NOMO-1 treated with dmso at 0.1 percent for 144 hours (cell line): ENCODE measurements at regions not wholly inside any gene's neighbourhood (a gene's known extent, or its start where the extent isn't known, plus 50 kb on each side); places are given as distances from the start of the nearest gene placed in this dataset.

ENCODE experiments used
- DNase-seq: peaks from one replicate; lab custom pipeline; 2025; ENCODE audit not compliant: unreplicated experiment; lab: John Stamatoyannopoulos, UW

- DNase-seq = no peak
Measured at GRCh38 chr7:50166997-50167965, 74.2 kb upstream of the ZPBP start.

- no peak for DNase-seq
Measured at GRCh38 chr7:50164559-50165170, 71.6 kb upstream of the ZPBP start.

- no peak for DNase-seq
Measured at GRCh38 chr7:50160206-50160605, 67.2 kb upstream of the ZPBP start.

- no peak for DNase-seq
Measured at GRCh38 chr7:50159154-50159553, 66.1 kb upstream of the ZPBP start.

- no peak for DNase-seq
Measured at GRCh38 chr7:50156706-50157105, 63.7 kb upstream of the ZPBP start.

GRCh38 chr7:50156163-50156562 lies 63.1 kb upstream of the ZPBP start:
- no peak for DNase-seq

GRCh38 chr7:50155755-50156154 lies 62.7 kb upstream of the ZPBP start:
- DNase-seq = no peak

GRCh38 chr7:50153995-50154394 lies 60.9 kb upstream of the ZPBP start:
- no peak for DNase-seq

- DNase-seq = no peak
Measured at GRCh38 chr7:50153148-50153547, 60.1 kb upstream of the ZPBP start.

- DNase-seq = no peak
Measured at GRCh38 chr7:50152486-50152885, 59.4 kb upstream of the ZPBP start.

GRCh38 chr7:50151661-50152060 lies 58.6 kb upstream of the ZPBP start:
- no peak for DNase-seq

GRCh38 chr7:50151001-50151400 lies 58.0 kb upstream of the ZPBP start:
- no peak for DNase-seq

GRCh38 chr7:50149369-50149768 lies 56.3 kb upstream of the ZPBP start:
- DNase-seq = no peak

- no peak for DNase-seq
Measured at GRCh38 chr7:50147951-50148808, 55.1 kb upstream of the ZPBP start.

- DNase-seq = no peak
Measured at GRCh38 chr7:50146692-50147091, 53.6 kb upstream of the ZPBP start.

- no peak for DNase-seq
Measured at GRCh38 chr7:50145801-50146338, 52.8 kb upstream of the ZPBP start.

- DNase-seq = no peak
Measured at GRCh38 chr7:50145226-50145625, 52.2 kb upstream of the ZPBP start.
